ENCODE measurements at regions not wholly inside any gene's neighbourhood (a gene's known extent, or its start where the extent isn't known, plus 50 kb on each side); places are given as distances from the start of the nearest gene placed in this dataset.

DNA sequence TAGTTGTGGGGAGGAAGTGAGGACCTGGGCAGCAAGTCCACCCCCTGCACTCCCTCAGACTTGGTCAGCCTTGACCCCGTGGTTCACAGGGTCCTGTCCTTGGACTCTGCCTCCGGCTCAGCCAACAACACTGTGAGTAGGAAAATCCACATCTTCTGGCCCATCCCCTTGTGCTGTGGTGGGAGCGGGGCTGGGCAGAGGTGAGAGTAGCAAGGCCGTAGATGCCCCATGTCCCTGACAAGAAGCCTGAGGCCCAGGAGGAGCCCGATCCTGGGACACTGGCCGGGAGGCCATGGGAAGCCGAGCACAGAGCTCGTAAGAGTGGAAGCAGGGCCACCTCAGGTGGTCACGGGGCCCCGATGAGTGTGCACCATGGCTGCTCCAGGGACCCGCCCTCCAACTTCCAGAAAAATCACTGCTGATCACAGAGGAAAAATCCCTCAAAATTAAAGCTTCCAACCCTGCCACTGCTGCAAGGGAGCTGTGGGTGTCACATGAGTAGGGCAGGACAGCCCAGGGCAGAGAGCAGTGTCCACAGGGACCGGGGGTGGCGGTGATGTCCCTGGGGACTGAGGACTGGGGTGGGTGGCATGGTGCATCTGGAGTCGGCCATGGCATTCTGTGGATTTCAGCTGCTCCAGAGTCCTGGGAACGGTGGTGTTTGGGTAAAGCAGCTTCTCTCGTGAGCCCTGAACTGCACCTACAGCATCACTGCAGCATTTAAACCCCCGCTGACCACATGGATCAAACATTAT is 189.4 kb downstream of the DLL1 start:
- Histone ChIP-seq H3K4me2 (ENCODE audit: insufficient read depth, low read length) (no peak overlapping the region), H3K27me3 (ENCODE audit: insufficient read depth, low read length, poor library complexity) (no peaks in the 10 kb centered on the region), H3K79me2 (ENCODE audit: insufficient read depth, low read length) (no peaks in the 10 kb centered on the region), H3K36me3 (ENCODE audit: insufficient read depth, low read length) (no peaks in the 10 kb centered on the region), H3K27ac (ENCODE audit: low read length) (no peak overlapping the region), H3K4me3 (ENCODE audit: low read depth in 1 of 2, low read length in 2 of 2) (no peak overlapping the region), H4K20me1 (ENCODE audit: insufficient read depth, low read length) (no peaks in the 10 kb centered on the region), H3K4me1 (ENCODE audit: insufficient read depth, low read length) (no peaks in the 10 kb centered on the region), H3K9ac (ENCODE audit: low read depth, low read length) (no peak overlapping the region), H3K9me3 (ENCODE audit: insufficient read depth, low read length, severe bottlenecking) (no peaks in the 10 kb centered on the region), H2AFZ (ENCODE audit: low read depth, low read length) (no peak overlapping the region)
- no peak for DNase-seq
- no peak for ATAC-seq (ENCODE audit: insufficient read depth, low read depth)
- no peak for TF ChIP-seq EZH2 (IDR thresholded peaks at IDR 0.05; ENCODE audit: borderline replicate concordance, low read depth, low read length, severe bottlenecking)
- TF ChIP-seq, protein P1, sequence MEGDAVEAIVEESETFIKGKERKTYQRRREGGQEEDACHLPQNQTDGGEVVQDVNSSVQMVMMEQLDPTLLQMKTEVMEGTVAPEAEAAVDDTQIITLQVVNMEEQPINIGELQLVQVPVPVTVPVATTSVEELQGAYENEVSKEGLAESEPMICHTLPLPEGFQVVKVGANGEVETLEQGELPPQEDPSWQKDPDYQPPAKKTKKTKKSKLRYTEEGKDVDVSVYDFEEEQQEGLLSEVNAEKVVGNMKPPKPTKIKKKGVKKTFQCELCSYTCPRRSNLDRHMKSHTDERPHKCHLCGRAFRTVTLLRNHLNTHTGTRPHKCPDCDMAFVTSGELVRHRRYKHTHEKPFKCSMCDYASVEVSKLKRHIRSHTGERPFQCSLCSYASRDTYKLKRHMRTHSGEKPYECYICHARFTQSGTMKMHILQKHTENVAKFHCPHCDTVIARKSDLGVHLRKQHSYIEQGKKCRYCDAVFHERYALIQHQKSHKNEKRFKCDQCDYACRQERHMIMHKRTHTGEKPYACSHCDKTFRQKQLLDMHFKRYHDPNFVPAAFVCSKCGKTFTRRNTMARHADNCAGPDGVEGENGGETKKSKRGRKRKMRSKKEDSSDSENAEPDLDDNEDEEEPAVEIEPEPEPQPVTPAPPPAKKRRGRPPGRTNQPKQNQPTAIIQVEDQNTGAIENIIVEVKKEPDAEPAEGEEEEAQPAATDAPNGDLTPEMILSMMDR (IDR thresholded peaks at IDR 0.05; ENCODE audit: borderline replicate concordance, extremely low read depth, low read length, poor library complexity, severe bottlenecking) = no peak

DNA sequence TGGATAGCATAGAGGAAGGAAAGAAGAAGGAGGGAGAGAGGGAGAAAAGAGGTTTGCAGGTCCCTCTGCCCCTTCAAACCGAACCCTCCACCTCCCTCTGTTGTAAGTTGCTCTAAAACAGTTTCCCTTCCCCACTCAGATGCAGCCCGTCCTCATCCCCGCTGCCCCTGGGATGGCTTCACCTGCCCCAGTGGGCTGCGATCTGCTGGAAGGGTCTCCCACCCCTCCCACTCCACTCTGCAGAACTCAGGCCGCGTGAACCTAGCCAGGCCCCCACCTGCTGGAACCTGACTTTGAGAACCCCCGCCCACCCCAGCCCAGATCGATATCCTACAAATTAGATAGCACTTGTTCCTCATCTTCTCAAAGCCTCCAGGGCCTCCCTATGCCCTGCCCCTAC is 190.8 kb downstream of the DLL1 start:
- Histone ChIP-seq H3K4me1 (ENCODE audit: insufficient read depth, low read length) (no peaks in the 10 kb centered on the region), H3K9me3 (ENCODE audit: insufficient read depth, low read length, severe bottlenecking) (no peaks in the 10 kb centered on the region), H3K27ac (ENCODE audit: low read length) (no peak overlapping the region), H3K27me3 (ENCODE audit: insufficient read depth, low read length, poor library complexity) (no peaks in the 10 kb centered on the region), H3K9ac (ENCODE audit: low read depth, low read length) (no peak overlapping the region), H3K79me2 (ENCODE audit: insufficient read depth, low read length) (no peaks in the 10 kb centered on the region), H3K4me3 (ENCODE audit: low read depth in 1 of 2, low read length in 2 of 2) (no peak overlapping the region), H3K4me2 (ENCODE audit: insufficient read depth, low read length) (no peak overlapping the region), H4K20me1 (ENCODE audit: insufficient read depth, low read length) (no peaks in the 10 kb centered on the region), H3K36me3 (ENCODE audit: insufficient read depth, low read length) (no peaks in the 10 kb centered on the region), H2AFZ (ENCODE audit: low read depth, low read length) (no peak overlapping the region)
- TF ChIP-seq EZH2 (IDR thresholded peaks at IDR 0.05; ENCODE audit: borderline replicate concordance, low read depth, low read length, severe bottlenecking) = no peak
- TF ChIP-seq, protein P1 (IDR thresholded peaks at IDR 0.05; ENCODE audit: borderline replicate concordance, extremely low read depth, low read length, poor library complexity, severe bottlenecking) = no peak
- ATAC-seq (ENCODE audit: insufficient read depth, low read depth) = no peak
- DNase-seq = no peak

DNA sequence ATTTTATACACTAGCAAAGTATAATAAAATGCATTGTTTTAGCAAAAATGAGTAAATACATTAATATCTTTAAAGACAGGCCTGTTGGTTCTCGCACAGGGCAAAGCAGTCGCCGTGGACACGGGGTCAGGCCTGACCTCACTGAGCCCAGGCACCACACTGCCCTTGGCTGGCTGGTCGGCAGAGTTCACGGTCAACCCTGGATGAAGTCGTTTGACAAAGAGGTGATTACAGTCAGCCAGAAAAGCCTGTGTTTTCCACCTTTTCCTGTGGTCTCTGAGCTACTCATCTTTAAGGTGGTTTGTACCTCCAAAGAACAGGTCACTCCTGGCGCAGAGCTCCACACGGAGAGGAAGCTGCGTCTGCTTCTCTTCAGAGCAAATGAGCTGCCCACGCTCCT is 191.5 kb downstream of the DLL1 start:
- DNase-seq (no peak), ATAC-seq (ENCODE audit: insufficient read depth, low read depth) (no peak)
- Histone ChIP-seq H3K9me3 (ENCODE audit: insufficient read depth, low read length, severe bottlenecking) (no peaks in the 10 kb centered on the region), H3K79me2 (ENCODE audit: insufficient read depth, low read length) (no peaks in the 10 kb centered on the region), H4K20me1 (ENCODE audit: insufficient read depth, low read length) (no peaks in the 10 kb centered on the region), H3K27ac (ENCODE audit: low read length) (no peak overlapping the region), H3K36me3 (ENCODE audit: insufficient read depth, low read length) (no peaks in the 10 kb centered on the region), H2AFZ (ENCODE audit: low read depth, low read length) (no peak overlapping the region), H3K9ac (ENCODE audit: low read depth, low read length) (no peak overlapping the region), H3K4me3 (ENCODE audit: low read depth in 1 of 2, low read length in 2 of 2) (no peak overlapping the region), H3K4me2 (ENCODE audit: insufficient read depth, low read length) (no peak overlapping the region), H3K4me1 (ENCODE audit: insufficient read depth, low read length) (no peaks in the 10 kb centered on the region), H3K27me3 (ENCODE audit: insufficient read depth, low read length, poor library complexity) (no peaks in the 10 kb centered on the region)
- TF ChIP-seq, protein P1 (IDR thresholded peaks at IDR 0.05; ENCODE audit: borderline replicate concordance, extremely low read depth, low read length, poor library complexity, severe bottlenecking) = no peak
- no peak for TF ChIP-seq EZH2 (IDR thresholded peaks at IDR 0.05; ENCODE audit: borderline replicate concordance, low read depth, low read length, severe bottlenecking)

Measured in DND-41 (cell line).